Tongue (tissue), 1 donor: ENCODE measurements at regions not wholly inside any gene's neighbourhood (a gene's known extent, or its start where the extent isn't known, plus 50 kb on each side); places are given as distances from the start of the nearest gene placed in this dataset.
"Not testable (repeated sequence)": the region's sequence is repeated elsewhere in the genome, so short reads cannot be mapped to it uniquely, and the experiment has no call there.

Source experiments
- DNase-seq: peaks from one replicate; pipeline ENCODE4 v3.0.0-alpha.2; 2015

DNA sequence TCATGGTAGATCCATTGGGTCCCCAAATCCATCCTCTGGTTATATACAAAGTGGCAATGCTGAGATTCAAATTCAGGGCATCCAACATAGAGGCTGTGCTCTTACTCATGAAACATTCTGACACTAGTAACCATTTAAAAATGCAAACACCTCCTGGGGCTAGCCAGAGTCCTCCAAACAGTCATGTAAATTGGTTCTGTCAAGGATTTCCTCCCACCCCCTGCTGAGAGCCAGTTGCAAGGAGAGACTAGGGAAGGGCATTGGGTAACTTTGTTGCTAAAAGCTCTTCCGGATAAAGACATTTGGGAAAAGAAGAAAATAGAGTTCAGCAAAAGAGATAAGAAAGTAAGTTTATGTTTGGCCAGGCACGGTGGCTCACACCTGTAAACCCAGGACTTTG is 58.3 kb downstream of the ART5 start:
- not testable (repeated sequence) for DNase-seq

DNA sequence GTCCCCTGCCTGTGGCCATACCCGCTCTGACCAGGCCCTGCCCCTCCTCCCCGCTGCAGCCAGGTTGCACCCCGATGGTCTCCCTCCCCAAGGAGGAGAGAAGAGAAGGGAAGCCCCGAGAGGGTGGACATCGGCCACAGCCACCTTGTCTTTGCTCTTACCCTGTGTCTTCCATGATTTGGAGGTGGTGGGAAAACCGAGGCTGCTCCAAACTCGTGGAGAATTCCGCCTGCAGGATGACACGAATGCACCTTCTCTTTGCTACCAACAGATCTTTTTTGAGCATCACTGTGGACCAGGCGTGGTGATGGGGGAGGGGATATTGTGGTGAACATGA is 60.4 kb downstream of the ART5 start:
- DNase-seq: not testable (repeated sequence)

DNA sequence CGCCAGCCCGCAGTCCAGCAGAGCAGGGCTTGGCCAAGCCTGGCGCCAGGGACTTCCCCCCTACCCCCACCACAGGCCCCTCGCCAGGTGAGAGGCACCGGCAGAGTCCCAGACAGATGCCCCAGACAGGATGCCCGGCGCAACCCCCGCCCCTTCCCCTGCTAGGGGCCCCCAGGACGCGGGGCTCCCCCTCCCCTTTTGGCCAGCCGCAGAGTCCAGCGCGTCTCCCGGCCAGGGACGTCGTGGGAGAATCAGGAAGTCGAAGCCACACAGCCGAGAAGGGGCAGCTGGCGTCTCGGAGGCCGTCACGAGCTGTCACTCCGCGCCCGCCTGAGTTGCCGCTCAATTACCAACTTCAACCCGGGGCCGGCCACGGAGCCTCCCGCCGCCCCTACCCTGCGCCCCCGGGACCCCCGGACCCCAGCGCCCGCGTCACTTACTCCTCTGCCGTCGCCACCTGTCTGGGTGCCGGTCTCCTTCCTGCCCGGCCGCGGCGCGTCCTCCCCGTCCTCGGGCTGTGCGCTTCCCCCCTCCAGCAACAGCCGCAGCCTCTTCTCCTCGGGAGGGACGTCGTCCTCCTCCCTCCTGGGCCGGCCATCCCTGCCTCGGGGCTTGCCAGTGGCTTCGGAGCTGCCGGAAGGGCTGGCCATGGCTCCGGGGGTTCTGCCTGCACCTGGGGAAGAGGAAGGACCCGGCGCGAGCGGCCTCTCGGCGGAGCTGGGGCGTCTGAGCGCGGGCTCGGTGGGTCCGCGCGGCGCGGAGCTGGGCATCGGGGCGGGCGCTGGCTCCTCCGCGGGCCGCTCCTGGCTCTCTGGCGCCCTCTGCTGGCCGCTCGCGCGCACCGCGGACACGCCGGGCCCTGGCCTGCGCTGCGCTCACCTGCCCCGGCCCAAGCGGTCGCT is 61.1 kb downstream of the ART5 start:
- peak; percentile 53 for DNase-seq

DNA sequence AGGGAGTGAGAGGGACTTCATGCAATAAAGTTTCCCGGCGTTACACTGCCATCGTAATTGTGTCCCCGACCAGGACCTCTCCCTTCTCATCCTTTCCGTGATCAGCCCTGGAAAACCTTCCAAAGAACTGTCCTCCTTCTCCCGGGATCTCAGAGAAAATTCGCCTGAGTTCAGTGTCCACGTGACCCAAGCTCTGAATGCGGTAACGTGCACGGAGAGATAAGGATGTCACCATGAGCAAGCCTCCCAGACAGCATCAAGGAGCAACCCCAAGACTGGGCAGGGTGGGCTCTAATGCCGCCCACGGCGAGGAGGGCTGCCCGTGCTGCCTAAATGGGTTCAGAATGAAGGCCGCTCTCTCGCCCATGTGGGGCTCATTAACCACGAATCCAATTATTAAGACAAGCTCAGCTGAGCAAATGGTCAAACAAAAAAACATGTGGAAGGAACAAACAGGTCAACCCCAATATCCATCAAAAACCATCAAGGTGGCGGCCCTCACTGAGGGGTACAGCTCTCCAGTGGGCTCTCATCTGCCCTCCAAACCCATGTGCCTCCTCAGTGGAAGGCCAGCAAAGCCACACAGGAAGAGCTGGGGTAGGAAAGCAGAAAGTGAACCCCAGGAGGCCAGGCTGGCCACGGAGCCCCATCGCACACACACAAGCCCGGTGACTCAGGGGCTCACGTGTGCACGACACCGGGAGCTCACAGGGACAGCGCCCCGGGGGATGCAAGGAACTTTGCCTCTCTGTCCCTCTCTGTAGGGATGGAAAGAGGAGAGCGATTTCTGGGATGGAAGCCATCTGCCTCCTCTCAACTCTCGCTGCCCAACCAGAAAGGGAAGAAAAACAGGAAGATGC is 62.0 kb downstream of the ART5 start:
- not testable (repeated sequence) for DNase-seq

DNA sequence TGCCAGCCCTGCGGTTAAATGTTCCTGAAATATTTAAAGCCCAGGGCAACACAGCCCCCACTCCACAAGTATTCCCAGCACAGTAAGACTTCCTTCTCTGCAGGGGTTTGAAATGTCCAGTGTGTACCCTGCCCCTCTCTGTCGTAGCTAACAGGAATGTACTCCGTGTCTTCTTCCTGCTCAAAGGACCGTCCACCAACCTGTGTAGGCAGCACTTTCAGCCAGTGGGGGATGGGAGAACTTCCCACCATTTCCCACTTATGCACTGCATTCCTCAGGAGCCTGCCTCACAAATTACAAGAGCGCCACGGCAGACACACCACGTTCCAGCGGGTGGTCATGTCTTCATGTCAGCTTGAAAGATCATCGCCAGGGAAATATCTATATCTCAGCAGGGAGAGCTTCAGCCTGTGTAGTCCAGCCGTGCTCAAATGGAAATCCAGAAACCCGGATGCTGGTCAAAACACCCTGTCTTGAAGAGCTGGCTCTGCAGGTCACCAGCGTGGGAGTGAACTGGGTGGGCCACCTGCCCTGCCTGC is 65.7 kb downstream of the ART5 start:
- DNase-seq: not testable (repeated sequence)

DNA sequence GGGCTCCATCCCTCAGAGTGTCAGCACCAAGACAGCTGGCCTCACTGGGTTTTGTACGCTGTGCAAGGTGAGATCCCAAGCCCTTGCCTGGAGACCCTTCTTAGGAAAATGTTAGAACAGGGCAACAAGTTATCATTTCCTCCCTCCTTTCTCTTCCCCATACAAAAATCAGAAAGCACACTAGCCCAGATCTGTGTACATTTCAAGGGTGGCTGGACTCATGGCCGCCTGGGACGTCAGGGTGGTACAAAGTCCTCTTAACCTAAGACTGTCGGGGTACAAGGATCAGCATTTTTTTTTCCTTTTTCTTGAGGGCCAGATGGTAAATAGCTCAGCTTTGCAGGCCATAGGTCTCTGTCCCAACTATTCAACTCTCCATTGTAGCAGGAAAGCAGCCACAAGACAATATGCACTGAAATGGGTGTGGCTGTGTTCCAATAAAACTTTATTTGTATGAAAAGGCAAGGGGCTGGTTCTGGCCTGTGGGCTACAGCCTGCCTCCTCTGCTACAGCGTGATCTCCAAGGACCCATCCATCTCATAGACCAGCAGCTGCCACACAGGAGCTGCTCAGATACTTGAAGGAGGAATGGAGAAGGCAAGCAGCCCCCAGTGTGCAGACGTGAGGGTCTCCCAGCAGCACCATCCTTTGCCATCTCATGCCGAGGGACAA is 68.7 kb downstream of the ART5 start:
- not testable (repeated sequence) for DNase-seq

DNA sequence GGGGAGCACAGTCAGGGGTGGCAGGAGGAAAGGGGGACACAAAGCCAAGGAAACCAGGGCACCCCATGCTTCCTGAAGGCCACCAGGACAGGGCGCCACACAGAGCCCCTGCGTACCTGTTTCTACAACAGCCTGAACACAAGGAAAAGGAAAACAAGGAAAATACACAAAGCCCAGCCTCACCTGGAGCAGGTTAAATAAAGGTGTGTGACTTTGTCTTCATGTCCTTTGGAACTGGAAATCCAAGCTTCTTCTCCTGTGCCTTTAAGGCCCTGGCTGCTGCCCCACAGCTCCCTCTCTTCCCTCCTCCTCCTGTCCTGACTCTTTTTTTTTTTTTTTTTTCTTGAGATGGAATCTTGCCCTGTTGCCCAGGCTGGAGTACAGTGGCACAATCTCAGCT is 70.0 kb downstream of the ART5 start:
- not testable (repeated sequence) for DNase-seq

DNA sequence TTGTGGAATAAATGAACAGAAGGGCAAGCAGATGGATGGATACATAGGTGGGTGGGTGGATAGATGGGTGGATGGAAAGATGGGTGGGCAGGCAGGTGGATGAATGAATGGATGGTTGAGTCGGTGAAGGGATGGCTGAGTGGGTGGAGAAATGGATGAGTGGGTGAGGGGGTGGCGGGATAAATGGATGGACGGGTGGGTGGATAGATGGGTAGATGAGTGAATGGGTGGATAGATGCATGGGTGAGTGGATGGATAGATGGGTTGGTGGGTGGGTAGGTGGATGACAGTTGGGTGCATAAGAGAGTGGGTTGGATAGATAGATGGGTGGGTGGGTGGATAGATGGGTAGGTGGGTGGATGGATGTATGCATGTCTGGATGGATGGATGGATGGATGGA is 76.0 kb downstream of the ART5 start:
- DNase-seq: not testable (repeated sequence)

DNA sequence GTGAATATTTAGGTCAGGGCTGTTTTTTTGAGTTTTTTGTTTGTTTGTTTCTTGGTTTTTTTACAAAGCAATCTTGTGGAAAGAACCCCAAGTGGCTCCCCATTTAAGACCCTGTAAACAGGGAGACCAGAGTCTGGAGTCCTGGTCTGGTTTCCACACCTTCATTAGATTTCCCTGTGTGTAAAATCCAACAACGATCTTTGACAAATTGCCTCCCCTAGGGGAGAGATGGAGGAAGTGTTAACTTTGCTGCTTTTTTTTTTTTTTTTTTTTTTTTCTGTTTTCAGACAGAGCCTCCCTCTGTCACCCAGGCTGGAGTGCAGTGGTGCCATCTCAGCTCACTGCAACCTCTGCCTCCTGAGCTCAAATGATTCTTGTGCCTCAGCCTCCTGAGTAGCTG is 77.4 kb downstream of the ART5 start:
- DNase-seq: not testable (repeated sequence)

DNA sequence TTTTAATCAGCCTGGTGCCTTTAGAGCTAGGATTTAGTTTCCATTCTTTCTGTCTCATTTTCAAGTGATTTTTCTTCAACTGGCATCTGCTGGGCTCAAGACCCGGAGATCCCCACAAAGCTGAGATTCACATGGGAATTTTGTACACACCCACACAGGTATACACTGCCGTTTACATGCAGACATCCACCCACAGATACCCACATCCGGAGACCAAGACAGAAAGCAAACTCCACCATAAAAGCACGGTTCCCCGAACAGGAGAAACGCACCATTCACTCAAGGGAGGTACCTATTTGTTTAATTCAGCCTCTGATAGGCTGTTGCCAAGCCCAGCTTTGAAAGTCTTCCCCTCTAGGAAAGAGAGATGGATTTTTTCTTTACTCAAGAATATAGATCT is 87.2 kb downstream of the ART5 start:
- not testable (repeated sequence) for DNase-seq

DNA sequence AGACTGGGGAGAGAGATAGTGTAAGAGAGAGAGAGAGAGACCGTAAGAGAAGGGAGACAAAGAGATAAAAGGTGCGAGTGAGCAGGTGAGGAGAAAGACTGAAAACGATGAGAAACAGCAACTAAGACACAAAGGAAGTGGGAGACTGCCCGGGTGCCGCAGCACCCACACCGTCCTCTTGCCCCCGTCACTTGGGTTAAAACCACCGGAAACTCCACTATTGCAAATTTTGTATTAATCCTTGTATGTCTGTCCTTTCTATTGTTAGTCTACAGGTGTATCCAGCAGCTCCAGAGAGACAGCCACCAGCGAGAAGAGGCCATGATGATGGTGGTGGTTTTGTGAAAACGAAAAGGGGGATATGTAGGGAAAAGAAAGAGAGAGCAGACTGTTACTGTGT is 96.8 kb downstream of the ART5 start:
- DNase-seq: not testable (repeated sequence)

DNA sequence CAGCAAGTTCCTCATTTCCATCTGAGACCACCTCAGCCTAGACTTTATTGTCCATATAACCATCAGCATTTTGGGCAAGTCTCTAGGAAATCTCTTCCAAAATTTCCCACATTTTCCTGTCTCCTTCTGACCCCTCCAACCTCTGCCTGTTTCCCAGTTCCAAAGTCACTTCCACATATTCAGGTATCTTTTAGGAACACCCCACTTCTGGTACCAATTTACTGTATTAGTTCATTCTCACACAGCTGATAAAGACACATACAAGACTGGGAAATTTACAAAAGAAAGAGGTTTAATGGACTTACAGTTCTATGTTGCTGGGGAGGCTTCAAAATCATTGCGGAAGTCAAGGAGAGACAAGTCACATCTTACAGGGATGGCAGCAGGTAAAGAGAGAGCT is 103.6 kb downstream of the ART5 start:
- DNase-seq: not testable (repeated sequence)

DNA sequence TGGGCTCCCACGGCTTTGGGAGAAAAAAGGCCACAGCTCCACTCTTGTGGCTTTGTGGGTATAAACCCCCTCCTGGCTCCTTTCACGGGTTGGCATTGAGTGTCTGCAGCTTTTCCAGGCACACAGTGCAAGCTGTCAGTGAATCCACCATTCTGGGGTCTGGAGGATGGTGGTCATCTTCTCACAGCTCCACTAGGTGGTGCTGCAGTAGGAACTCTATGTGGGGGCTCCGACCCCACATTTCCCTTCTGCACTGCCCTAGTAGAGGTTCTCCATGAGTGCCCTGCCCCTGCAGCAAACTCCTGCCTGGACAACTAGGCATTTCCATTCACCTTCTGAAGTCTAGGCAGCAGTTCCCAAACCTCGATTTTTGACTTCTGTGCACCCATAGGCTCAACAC is 104.5 kb downstream of the ART5 start:
- not testable (repeated sequence) for DNase-seq

DNA sequence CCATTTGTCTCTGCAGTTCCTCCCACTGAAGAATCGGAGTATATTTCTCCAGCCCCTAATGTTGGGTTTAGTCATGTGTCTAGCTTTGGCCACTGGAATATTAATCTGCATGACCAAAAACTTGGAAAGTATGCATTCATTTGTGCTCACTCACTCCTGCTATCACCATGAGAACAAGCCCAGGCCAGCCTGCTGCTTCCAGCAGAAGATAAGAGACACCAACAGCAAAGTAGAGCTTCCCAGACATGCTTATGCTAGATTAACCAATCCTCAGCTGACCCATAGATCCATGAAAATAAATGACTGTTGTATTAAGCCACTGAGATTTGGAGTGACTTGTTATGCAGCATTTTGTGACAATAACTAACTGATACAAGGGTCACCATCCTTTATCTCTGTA is 108.8 kb downstream of the ART5 start:
- DNase-seq: not testable (repeated sequence)

DNA sequence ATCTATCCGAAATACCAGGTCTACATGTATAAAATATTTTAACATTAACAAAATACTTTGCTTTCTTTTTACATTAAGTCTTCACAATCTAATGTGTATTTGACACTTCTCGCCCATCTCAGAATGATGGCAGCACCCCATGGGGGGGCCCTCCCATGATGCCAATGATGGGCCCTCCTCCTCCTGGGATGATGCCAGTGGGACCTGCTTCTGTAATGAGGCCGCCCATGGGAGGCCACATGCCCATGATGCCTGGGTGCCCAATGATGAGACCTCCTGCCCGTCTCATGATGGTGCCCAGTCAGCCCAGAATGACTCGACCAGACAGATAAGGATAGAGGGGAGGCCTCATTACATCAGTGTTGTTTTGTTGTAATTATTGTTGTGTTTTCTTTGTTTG is 110.5 kb downstream of the ART5 start:
- not testable (repeated sequence) for DNase-seq

DNA sequence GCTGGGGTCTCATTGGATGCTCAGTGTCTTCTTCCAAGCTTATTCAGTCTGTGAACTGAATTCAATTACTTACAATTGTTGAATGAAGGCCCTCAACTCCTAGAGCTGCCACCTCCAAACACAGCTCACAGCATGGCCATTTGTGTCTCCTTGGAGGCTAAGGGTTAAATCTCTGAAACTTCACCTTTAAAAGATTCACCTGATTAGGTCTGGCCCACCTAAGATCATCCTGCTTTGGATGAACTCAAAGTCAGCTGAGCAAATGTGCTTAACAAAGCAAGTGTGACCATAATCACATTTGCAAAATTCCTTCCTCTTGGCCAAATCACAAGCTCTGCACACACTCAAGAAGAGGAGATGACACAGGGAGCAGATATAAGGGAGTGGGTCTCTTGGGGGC is 118.2 kb downstream of the ART5 start:
- not testable (repeated sequence) for DNase-seq

DNA sequence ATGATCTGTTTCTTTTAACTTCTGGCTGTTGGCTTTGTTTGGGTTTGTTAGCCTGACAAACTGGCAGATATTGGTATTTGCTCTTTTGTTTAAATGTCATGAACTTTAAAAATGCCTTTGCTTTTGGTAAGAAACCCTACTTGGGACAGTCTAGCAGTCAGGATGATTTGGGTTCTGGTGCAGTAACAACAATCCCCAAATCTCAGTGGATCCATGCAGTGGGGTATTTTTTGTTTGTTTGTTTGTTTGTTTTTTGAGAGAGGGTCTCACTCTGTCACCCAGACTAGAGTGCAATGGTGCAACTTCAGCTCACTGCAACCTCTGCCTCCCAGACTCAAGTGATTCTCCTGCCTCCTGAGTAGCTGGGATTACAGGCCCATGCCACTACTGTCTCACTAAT is 120.9 kb downstream of the ART5 start:
- not testable (repeated sequence) for DNase-seq

DNA sequence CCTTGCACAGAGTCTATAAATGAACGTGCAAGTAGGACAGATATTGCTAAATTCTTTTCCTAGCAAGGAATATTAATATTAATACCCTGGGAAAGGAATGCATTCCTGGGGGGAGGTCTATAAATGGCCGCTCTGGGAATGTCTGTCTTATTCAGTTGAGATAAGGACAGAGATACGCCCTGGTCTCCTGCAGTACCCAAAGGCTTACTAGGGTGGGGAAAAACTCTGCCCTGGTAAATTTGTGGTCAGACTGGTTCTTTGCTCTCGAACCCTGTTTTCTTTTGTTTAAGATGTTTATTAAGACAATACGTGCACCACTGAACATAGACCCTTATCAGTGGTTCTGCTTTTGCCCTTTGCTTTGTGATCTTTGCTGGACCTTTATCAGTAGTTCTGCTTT is 122.0 kb downstream of the ART5 start:
- not testable (repeated sequence) for DNase-seq

DNA sequence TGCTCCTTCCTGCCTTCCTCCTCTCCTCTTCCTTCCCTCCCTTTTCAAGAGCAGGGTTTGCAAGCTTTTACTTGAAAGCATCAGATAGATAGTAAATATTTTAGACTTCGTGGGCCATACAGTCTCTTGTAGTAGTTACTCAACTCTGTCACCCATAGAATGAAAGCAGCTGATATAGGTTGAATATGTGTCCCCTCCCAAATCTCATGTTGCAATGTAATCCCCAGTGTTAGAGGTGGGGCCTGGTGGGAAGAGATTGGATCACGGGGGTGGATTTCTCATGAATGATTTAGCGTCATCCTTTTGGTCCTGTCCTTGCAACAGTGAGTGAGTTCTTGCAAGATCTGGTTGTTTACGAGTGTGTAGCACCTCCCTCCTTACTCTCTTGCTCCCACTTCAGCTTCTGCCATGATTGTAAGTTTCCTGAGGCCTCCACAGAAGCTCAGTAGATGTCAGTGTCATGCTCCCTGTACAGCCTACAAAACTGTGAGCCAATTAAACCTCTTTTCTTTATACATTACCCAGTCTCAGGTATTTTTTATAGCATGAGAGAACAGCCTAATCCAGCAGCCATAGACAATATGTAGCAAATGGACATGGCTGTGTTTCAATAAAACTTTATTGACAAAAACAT is 124.7 kb downstream of the ART5 start:
- DNase-seq: not testable (repeated sequence)

DNA sequence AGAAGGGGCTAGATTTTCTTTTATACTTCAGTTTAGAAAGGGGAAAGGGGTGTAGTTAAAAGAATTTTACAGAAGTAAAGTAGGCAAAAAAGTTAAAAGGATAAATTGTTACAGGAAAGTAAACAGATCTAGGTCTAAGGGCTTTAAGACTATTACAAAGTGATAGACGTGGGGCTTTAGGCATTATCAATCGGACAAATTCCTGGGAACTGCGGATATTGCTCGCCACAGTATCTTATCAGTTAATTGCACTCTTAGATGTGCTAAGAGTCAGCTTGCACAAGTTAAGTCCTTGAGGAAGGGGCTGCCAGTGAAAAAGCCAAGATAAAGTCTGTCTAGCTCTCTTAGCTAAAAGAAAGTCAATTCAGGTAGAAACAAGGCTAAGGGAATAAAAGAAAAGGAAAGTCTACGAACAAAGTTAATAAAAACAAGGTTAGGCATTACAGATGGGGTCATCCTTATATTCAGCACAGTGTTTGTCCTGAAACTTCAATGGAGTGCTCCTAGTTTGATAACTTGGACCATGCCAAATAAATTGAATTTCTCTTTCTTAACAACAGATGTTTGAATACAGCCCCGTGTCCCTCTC is 125.4 kb downstream of the ART5 start:
- DNase-seq: not testable (repeated sequence)

DNA sequence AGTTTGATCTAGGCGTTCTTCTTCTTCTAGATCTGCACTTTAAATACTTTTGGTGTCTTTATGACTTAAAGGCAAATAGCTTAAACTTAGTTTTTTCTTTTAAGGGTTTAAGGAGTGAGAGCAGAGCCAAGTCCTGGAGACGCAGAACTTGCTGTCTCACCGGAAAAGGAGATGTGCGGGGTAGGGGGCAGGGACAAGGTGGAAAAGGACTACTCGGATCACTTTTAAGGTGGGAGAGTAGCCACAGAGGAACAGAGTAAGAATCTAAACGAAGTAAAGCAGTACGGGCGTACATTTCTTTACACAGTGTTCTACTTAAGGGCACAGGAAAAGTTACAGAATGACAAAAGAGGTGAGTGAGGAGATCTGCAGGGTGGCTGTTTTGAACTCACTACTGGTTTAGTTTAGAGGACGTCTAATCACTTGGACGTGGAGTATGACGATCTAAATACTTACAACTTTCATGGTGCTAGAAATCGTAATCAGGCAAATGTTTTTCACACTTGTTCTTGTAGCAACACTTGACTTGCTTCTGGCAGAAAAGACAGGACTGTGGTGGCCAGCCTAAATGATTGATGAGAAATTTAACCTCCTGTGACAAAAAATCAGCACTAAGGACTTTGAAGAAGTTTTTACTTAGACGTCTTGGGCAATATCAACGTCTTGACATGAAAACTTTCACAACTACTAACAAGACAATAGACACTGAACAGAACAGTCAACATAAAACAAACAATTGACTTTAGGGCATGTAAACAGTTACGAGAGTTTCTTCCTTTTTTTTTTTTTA is 127.0 kb downstream of the ART5 start:
- not testable (repeated sequence) for DNase-seq
